KG1 (cell line): ENCODE measurements at regions not wholly inside any gene's neighbourhood (a gene's known extent, or its start where the extent isn't known, plus 50 kb on each side); places are given as distances from the start of the nearest gene placed in this dataset.
"Not testable (repeated sequence)": the region's sequence is repeated elsewhere in the genome, so short reads cannot be mapped to it uniquely, and the experiment has no call there.

Experiments
- DNase-seq: peaks from one replicate; lab custom pipeline; 2025; lab: John Stamatoyannopoulos, UW

DNA sequence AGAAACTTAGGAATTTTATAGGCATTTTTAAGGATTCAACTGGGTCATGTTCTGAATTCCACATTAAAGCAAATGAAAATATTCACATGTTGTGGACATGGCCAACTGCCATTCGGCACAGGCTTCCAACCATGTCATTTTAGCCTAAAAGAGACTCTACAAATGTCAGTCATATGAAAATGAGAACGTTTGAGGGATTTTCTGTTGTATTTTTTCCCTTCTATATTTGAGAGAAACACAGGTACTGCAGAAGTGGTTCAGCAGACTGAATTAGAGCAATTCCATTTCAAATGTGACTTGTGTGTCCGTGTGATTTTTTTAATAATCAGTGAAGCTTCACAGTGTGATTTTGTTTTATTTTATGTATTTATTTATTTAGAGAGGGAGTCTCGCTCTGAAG is 124.3 kb downstream of the TP53TG3F start:
- DNase-seq, result not testable (repeated sequence)

DNA sequence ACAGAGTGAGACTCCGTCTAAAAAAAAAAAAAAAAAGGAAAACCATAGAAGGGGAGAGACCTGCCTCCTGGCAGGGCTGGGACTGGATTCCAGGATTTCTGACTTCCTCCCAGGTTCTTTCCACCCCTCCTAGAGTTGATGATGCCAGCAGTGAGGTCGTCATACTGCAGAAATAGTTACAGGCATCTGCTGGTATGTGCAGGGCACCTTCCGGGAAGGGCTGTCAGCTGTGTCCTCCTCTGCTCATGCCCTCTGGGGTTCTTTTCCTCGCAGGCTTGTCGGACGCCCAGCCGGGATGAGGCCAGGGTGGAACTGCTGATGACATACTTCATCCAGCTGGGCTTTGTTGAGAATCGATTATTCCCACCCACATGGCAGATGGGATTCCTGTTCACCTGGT is 129.2 kb downstream of the TP53TG3F start:
- not testable (repeated sequence) for DNase-seq

DNA sequence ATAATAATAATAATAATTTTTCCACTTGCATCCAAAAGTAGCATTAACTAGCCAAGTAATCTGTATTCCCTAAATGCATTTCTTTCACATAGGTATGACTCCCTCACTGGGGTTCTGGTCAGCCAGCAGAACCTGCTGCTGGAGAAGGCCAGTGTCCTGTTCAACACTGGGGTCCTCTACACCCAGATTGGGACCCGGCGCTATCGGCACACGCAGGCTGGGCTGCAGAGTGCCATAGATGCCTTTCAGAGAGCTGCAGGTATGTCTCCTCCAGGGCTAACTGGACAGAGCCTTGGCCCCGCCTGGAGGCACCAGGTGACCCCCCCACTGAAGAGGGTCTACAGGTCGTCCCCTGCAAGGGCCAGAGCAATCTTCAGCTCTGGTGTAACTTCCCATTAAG is 133.9 kb downstream of the TP53TG3F start:
- DNase-seq, result not testable (repeated sequence)

DNA sequence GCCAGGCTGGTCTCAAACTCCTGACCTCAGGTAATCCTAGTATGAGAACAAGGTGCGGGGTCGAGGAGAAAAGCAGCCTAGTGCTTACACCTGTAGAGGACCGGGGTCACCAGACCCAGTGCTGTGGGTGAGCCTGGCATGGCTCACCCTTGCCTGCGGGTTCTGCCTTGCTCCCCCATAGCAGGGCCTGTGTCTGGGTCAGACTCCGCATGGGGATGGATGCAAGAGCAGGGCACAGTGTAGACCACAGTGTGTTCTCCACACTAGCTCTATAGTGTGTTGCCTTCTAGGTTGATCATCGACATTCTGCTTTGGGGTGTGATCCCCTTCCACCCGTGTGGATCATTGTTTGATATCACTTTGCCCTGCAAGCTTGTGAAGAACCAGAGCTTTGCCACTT is 135.7 kb downstream of the TP53TG3F start:
- DNase-seq, result not testable (repeated sequence)

DNA sequence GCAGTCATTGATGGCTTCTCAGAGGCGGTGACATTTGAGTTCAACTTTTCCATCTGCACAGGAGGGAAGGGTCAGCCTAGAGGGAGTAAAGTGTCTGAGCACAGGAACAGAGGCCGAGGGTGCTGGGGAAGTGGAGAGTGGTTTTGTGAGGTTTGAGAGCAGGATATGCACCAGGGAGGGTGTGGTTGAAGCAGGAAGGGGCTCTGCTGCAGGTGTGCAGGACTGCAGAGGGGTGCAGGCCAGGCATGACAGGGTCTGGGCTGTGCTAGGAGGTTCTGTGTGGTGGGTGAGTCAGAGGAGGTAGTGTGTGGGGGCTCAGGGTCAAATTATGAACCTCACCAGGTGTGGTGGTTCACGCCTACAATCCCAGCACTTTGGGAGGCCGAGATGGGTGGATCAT is 141.6 kb downstream of the TP53TG3F start:
- not testable (repeated sequence) for DNase-seq

DNA sequence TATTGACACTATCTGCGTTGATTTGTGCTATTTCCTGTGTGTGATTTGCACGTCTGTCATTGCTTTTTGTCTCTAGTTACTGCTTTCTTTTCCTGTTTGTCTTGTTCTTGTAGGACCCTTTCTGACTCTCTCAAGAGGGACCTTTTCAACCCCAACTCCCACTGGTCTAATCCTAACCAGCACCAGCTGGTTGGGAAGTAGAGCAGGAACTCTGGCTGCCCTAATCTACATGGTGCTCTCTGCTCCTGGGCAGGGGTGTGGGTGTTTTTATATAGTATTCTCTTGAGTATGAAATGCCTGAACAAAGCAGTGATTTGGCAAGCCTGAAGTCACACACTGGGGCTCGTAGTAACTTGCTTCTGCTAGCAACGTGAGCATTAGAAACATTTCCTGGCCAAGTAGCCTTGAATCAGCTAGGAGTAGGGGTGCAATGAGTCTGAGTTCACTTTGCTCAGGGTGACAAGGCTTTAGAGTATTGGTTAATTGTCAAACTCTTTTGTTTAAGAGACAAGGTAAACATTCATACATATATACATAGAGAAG is 164.2 kb downstream of the TP53TG3F start:
- not testable (repeated sequence) for DNase-seq

DNA sequence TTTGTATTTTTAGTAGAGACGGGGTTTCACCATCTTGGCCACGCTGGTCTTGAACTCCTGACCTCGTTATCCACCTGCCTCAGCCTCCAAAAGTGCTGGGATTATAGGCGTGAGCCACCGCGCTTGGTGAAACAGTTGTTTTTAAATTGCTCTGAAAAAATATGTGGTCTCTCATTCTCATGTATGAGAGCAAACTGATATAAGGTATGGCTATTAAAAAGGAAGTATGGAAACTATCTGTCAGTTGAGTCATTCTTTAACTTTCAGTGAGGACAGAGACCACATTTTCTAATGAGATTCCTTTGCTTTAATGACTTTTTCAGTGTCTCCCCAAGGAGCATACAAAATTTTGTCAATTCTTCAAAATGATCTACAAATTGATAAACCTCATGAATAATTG is 169.5 kb downstream of the TP53TG3F start:
- DNase-seq, result not testable (repeated sequence)

DNA sequence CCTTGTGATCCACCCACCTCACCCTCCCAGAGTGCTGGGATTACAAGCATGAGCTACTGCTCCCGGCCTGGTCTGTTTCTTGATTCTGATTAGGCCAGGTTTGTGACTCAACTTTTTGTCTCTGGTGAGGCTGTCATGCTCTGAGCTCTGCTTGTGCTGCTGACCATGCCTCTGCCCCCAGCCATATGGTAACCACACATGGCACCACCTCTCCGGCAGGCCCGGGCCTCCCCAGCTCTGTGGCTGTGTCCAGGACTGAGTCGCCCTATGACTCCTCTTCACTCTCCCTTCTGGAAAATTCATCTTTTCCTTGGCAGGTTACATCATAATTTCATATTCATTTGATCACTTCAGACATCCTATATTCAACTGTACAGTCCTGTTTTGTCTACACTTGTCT is 172.3 kb downstream of the TP53TG3F start:
- DNase-seq, result not testable (repeated sequence)

DNA sequence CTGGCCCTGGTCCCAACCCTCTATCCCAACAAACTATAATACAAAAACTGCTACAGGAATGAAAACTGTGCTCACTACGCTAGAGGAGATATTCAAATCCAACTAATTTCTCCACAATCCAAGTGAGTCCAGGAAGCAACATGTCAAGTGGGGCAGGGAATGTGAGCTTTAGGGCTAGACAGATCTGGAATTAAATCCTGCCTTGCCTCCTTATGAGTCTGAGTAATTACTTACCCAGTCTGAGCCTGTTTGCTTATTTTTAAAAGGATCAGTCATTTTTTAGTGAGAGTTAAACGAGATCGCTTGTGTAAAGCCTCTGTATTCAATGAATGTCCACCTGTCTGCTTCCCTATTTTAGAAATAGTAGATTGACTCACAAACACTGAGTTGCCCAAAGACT is 174.6 kb downstream of the TP53TG3F start:
- DNase-seq, result not testable (repeated sequence)

DNA sequence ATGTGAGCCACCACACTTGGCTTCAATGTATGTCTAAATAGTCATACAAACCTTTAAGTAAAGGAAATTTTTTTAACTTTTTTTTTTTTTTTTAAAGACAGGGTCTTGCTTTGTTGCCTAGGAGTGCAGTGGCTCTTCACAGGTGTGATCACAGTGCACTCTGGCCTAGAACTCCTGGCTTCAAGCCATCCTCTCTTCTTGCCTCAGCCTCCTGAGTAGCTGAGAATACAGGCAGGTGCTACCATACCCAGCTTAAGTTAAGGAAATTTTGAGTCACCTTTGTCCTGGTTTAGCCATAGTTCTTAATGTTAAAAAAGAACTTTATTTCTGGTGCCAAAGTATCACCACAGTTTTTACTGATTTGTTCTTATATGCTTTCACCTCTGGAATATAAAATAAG is 177.3 kb downstream of the TP53TG3F start:
- DNase-seq, result not testable (repeated sequence)

DNA sequence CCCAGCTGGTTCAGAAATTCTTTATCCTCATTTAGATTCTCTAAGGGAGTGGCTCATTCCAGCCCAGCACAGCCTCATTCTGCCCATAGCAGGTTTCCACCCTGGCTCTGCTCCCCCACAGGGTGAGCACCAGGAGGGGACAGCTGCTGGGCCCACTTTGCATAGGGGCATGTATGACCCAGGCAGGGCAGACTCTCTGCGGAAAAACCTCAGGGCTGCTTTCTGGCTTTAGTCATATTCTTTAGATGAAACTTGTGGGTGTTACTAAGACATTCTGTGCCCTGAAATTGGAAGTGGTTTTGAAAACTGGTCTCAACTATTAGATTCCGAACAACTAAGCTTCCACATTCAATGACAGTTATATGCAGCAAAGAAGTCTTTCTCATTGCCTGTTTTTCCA is 183.9 kb downstream of the TP53TG3F start:
- DNase-seq, result not testable (repeated sequence)

DNA sequence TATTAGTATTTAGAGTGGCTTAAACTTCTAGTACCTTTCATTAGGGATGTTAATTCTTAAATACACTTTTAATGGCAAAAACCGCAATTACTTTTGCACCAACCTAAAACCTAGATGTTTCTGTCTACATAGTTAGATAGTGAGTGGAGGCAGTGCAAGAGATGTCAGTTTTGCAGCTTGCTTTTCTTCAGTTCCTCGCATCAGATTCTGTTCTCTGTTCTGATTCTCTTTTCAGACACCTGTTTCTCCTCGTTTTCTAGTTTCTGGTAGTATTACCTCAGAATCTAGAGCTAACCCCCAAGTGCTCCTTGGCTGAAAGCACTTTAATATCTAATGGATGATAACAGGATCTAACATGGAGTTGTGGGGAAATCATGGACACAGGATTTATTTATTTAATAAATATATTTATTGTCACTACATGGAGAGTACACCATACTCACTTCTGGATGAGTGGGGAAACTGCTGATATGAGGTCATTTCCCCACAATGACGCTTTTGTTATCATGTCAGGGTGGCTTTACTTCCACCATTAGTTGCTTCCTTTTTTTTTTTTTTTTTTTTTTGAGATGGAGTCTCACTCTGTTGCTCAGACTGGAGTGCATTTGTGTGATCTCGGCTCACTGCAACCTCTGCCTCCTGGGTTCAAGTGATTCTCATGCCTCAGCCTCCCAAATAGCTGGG is 184.4 kb downstream of the TP53TG3F start:
- not testable (repeated sequence) for DNase-seq

DNA sequence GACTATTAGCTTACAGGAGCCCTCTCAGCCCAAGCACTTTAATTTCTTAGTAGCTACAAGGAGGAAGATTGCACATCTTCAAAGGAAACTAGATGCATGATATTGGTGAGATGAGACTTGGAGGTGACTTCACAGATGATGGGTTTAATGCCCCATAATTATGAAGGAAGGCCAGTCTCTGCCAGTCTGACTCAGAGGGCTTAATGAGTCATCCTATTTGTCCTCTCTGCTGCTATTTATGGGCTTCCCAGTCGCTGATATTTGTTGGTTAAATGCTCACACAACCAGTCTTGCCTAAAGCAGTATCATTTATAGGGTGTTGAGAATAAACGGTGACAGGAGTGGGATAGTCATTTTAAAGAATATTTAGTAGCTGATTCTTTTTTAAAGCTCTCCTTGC is 187.0 kb downstream of the TP53TG3F start:
- DNase-seq, result not testable (repeated sequence)

DNA sequence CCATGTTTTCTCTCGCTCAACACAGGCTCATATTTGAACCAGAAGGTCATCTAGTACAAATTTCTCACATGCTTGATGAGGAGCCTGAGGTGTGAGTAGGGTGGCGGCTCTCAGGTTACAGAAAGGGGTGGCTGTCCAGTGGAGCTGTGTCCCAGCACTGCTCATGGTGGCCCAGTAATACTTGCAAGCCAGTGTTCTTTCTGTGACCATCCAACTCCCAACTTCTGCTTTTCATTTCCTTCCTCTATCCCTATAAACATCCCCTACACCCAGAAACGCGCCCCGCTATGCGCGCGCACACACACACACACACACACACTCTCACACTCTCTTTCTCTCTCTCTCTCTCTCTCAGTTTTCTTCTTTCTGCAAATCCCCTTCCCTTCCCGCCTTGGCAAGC is 196.3 kb downstream of the TP53TG3F start:
- DNase-seq, result not testable (repeated sequence)

DNA sequence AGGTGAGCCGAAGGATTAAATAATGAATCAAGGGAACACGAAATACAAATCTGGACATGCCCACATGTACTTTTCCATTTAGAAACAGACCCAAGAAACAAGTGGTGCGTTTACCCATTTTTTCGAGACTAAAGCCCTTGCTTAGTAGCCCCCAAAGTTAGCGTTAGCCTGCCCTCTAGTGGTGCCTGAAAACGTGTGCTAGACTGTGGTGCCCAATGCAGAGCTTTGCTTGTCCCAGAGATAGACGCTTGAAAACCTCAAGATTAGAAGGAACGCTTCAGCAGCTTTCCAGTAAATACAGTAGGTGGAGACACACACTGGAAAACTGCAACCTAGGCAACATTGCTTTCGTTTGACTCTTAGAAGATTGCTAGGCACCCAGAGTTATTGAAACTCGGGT is 197.0 kb downstream of the TP53TG3F start:
- DNase-seq, result not testable (repeated sequence)

DNA sequence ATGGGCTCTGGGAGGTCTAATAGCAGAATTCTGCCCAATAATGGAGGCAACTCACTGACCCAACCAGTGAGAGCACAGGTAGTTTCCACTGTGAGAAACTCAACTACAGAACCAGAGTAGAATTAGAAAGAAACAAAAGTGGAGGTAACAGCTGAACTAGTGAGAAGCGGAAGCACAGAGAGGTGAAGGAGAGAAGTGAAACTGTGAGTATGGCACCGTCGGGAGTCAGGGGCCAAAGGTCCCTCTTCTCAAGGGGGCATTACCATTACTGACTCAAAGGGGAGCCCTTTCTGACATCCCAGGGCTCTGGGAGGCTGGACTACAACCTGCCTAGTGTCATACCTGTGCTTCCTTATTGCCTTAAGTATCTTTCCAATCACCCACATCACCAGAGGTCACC is 198.3 kb downstream of the TP53TG3F start:
- DNase-seq, result not testable (repeated sequence)

DNA sequence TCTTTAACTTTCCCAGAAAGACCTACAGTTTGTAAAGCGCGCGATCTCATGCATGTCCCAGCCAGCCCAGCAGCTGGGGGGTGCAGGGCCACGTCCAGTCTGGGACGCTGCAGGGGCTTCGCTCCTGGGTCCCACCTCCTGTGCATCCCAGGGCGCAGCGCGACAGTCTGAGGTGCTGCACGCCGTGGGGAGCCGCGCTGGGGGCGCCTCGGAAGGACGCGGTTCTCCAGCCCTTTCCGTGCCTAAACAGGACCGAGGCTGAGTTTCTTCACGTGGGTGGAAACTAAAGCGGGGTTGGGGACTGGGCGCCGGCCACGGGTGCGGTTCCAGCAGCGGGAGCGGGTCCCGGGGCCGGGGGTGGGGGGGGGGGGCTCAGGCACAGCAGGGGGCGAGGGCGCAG is 221.4 kb downstream of the TP53TG3F start:
- DNase-seq, result not testable (repeated sequence)

DNA sequence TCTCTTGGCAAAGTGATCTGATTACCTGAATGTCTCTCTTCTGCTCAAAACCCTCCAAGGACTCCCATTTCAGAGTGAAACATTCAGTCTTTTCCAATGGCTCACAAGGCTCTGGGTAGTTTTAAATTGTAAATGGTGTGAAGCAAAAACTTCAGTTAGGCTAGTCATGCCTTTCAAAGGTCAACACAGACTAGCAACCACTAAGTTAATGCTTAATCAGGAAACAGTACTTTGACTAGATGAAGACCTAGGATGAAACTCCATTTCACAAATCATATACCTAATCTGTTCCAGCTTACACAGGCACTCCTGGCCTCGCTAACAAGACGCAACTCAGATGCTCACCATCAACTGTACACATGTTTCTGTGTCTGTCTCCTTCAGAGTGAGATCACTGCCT is 240.9 kb downstream of the TP53TG3F start:
- not testable (repeated sequence) for DNase-seq

DNA sequence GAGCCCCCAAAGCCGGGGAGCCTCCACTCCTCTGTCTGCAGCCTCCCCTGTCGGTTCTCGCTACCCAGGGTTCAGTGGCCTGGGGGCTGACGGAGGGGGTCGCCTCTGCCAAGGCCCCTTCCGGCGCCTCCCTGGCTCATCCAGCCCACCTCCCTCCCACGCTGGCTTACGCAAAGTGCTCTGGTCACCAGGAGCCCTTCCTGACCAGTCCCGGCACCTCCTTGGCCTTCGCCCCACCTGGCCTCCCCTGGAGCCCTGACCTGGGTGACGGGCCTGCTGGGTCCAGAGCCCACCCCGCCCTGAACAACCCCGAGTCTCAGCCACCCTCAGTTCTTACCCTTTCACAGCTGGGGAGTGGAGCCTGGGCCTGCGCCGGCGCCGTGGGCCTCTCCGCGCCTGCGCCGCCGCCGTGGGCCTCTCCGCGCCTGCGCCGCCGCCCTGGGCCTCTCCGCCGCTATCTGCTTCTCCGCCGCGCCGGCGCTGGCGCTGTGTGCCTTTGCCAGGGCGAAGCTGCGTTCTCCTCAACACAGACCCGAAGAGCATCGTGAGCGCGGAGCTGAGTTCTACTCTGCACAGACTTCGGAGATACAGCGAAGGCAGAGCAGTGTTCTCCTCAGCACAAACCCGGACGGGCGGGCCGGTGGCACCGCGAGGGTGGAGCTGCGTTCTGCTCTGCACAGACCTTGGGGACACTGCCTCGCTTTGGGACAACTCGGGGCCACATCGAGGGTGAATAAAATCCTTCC is 247.6 kb downstream of the TP53TG3F start:
- not testable (repeated sequence) for DNase-seq

DNA sequence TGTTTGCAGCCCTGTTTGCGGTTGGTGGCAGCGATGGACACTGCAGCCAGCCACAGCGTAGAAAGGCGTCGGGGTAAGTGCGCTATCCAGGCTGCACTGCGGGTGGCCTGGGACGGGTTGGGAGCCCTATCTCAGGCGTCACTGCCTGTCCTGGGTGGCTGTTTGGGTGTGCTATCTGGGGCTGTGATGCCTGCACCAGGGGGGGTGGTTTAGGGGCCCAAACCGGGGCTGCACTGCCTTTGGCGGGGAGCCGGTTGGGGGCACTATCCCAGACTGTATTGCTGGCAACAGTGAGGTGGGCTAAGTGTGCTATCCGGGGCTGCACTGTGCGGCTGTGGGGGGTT is 248.2 kb downstream of the TP53TG3F start:
- not testable (repeated sequence) for DNase-seq

DNA sequence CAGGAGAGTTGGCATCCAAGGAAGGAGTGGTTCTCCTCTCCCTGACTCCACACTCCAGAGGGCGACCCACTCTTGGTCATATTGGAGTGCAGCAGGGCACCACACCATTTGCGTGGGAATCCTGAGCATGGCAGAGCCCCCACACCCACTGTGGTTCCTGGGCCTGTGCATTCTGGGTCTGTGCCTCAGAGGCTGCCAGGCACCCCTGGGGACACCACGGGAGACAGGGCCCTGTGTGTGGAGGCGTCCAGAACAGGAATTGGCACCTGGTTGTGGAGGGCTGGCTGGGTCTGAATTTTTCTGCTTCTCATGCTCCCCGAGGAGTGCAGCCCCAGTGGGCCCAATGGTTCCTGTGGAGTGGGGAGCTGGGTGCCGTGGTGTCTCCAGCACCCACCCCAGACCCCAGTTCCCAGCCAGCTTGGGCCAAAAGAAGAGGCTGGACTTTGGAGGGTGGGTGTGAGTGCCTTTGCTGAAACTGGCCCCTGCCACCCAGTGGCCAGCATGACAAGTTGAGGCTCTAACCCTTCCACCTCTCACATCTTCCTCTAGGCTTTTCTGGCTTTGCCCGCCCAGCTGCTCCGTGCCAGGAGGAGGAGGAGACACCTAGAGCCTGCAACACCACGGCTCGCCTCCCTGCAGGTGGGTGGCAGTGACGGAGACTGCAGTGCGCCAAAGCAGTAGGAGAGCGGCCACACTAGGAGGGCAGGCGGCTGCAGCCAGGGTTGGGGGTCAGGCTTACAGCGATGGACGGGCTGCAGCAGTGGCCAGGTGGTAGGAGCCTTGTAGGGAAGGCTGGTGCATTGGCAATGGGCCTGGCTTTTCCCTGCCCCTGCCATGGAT is 250.7 kb downstream of the TP53TG3F start:
- not testable (repeated sequence) for DNase-seq

DNA sequence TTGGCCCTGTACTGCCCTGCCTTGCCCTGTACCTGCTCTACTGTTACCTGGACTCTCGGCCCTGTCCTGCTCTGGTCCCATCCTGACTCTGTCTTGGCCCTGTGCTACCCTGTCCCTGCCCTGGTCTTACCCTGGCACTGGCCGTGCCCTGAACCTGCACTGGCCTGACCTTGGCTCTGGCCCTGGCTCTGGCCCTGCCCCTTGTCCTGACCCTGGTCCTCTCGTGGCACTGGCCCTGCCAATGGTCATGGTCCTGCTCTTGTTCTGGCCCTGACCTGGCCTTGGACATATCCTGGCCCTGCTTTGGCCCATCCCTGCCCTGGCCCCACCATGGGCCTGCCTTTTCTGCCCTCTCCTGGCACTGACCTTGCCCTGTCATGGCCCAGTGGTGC is 251.3 kb downstream of the TP53TG3F start:
- DNase-seq, result not testable (repeated sequence)
